Right atrium auricular region (tissue), 2 donors: ENCODE measurements at regions not wholly inside any gene's neighbourhood (a gene's known extent, or its start where the extent isn't known, plus 50 kb on each side); places are given as distances from the start of the nearest gene placed in this dataset.

Source experiments
- DNase-seq: peaks from one replicate; pipeline ENCODE4 v3.0.0-alpha.2; 2019; ENCODE audit warnings: low spot score
- H3K27ac ChIP-seq, 2 donors: fragments of 200-600 bp; sonication (generic); 1 replicate in 1 of 2; 2 replicates in 1 of 2; pipeline ENCODE4 v1.5.1; 2016 to 2019
- H3K27me3 ChIP-seq, 2 donors: fragments of 200-600 bp; sonication (generic); one replicate each; pipeline versions ENCODE4 v1.5.1 to v1.6.0; 2017 to 2019
- H3K36me3 ChIP-seq: fragments of 200-600 bp; sonication (generic); one replicate; pipeline ENCODE4 v1.5.1; 2016
- H3K4me1 ChIP-seq, 2 donors: fragments of 200-600 bp; sonication (generic); one replicate each; pipeline versions ENCODE4 v1.5.1 to v1.6.0; 2017 to 2019
- H3K4me3 ChIP-seq, 2 donors: fragments of 200-600 bp; sonication (generic); 1 replicate in 1 of 2; 2 replicates in 1 of 2; pipeline ENCODE4 v1.5.1; 2017 to 2019; ENCODE audit warnings: mild to moderate bottlenecking in 1 of 2, moderate library complexity in 1 of 2
- H3K9me3 ChIP-seq, 2 donors: fragments of 200-600 bp; sonication (generic); one replicate each; pipeline ENCODE4 v1.5.1; 2019
- TF ChIP-seq, protein P1 (sequence below), 2 donors: fragments of 200-600 bp; sonication (generic); IDR thresholded peaks; one replicate each; pipeline ENCODE4 v1.5.1; 2019; ENCODE audit warnings: antibody characterized with exemption in 2 of 2

DNA sequence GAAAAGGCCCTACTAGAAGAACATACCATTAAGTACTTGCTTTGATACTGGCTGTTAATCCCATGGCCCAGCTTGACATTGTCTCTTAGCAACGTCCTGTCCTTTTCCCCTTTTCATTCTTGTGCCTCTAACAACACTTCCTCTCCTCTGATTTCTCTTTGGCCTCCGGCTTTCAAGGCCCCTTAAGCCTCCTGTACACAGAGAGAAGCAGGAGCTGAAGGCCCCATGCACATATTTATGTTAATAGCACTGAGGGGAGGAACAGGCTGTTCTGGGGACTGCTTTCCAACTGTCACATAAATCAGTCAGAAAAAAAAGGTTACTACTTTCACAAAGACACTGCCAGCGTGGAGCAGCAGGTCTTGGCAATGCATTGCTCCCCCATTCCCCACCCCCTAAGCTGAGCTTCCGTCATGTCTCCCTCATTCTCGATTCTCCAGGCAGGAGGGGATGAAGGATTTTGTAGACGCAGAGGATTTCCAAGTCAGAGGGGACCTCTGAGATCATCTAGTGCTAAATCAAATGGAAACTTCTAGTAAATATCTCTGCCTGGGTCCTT is 257.4 kb upstream of the ADAMTS9 start:
- peak overlapping the region; percentile 32 to 59 for H3K27ac ChIP-seq
- peaks cover 0 to 20% of the 10 kb centered on the region in 2 donors for H3K4me1 ChIP-seq
- no peak overlapping the region for H3K4me3 ChIP-seq
- TF ChIP-seq, protein P1, sequence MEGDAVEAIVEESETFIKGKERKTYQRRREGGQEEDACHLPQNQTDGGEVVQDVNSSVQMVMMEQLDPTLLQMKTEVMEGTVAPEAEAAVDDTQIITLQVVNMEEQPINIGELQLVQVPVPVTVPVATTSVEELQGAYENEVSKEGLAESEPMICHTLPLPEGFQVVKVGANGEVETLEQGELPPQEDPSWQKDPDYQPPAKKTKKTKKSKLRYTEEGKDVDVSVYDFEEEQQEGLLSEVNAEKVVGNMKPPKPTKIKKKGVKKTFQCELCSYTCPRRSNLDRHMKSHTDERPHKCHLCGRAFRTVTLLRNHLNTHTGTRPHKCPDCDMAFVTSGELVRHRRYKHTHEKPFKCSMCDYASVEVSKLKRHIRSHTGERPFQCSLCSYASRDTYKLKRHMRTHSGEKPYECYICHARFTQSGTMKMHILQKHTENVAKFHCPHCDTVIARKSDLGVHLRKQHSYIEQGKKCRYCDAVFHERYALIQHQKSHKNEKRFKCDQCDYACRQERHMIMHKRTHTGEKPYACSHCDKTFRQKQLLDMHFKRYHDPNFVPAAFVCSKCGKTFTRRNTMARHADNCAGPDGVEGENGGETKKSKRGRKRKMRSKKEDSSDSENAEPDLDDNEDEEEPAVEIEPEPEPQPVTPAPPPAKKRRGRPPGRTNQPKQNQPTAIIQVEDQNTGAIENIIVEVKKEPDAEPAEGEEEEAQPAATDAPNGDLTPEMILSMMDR (IDR thresholded peaks at IDR 0.05): no peak
- no peak for DNase-seq
- no peaks in the 10 kb centered on the region for H3K27me3 ChIP-seq
- H3K9me3 ChIP-seq: no peaks in the 10 kb centered on the region
- no peaks in the 10 kb centered on the region for H3K36me3 ChIP-seq

DNA sequence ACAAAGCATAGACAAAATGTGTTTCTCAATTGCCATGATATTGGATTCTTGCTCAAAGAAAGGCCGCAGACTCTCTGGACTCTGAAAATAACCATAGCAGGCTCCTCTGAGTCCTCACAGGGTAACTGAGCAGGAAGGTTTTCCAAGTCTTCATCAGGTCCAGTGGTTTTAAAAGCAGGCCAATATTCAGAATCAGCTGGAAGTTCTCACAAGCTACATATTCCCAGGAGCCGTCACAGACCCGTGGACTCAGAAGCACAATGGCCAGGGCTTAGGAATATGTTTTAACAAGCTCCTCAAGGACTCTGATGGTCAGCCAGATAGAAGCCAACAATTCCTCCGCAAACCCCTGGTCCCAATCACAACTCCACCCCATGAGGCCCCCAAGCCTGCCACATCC is 256.1 kb upstream of the ADAMTS9 start:
- peaks cover 0 to 20% of the 10 kb centered on the region in 2 donors for H3K4me1 ChIP-seq
- no peak for DNase-seq
- peak overlapping the region; percentile 24 to 59 for H3K27ac ChIP-seq
- no peak overlapping the region for H3K4me3 ChIP-seq
- H3K36me3 ChIP-seq: no peaks in the 10 kb centered on the region
- no peaks in the 10 kb centered on the region for H3K27me3 ChIP-seq
- no peaks in the 10 kb centered on the region for H3K9me3 ChIP-seq
- TF ChIP-seq, protein P1 (IDR thresholded peaks at IDR 0.05): no peak

DNA sequence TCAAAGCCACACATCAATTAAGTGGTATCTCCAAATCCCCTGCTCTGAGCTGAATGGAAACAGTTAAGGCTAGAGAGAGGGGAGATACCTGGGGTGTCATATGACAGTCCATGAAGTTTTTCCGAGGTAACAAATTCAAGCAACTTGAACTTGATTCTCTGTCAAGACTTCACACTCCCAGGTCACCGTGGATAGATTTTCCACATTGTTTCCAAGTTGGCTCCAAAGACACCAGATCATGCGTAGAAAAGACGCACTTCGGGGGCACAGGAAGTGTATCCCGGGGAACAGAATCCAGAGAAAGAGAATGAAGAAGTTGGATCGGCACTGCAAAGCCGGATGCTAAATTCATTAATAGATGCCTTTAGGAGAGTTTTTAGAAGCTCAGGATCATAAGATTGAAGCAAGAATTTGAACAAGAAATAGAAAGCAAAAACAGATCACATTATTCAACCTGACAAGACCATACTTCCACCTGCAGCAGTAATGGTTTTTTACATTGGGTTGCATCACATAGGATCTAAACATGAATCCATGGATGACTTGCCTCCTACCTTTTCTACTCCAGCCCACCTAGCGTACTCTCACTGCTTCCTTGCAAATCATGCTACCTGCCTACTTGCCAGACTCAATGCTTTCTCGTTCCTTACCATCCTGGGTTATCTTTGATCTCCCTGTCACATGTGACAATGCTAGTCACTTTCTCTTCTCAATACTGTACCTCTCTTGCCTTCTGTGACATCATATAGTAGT is 253.0 kb upstream of the ADAMTS9 start:
- peaks cover 0 to 20% of the 10 kb centered on the region in 2 donors for H3K4me1 ChIP-seq
- no peak for DNase-seq
- H3K27ac ChIP-seq: no peak overlapping the region

DNA sequence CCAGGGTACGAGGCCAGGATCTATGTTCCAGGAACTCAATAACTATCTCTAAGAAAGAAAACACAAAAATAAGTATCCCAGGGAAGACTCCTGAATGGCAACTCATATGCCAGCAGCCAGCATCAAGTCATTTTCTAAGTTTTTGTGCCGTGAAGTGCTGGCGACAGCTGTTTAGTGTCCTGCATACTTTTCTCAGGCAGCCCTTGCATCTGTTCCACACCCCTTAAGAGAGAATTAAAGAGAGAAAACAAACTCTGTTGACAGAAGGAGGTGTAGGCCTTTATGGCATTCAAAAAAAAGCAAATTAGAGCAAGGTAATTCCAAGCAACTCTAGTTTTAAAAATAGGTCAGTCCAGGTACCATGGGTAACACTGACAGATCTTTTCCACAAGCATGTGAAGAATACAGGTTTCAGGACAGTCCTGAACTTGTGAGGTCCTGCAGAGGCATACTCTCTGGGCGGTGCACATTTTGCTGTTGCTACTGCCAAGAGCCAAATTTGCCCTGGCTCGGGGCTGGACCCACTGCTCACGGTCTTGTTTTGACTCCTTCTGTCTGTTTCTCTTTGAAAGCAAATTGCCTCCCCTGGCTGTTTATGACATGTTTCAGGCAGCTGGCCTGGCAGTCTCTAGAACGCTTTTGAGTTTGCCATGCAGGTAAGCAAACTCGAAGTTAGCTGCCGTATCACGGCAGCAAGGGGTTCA is 252.1 kb upstream of the ADAMTS9 start:
- H3K27ac ChIP-seq: no peak overlapping the region
- H3K27me3 ChIP-seq: no peaks in the 10 kb centered on the region
- peaks cover 0 to 16% of the 10 kb centered on the region in 2 donors for H3K4me1 ChIP-seq
- H3K9me3 ChIP-seq: no peaks in the 10 kb centered on the region
- H3K36me3 ChIP-seq: no peaks in the 10 kb centered on the region
- DNase-seq: no peak
- TF ChIP-seq, protein P1 (IDR thresholded peaks at IDR 0.05): no peak
- no peak overlapping the region for H3K4me3 ChIP-seq

More for the DNA sequence above, 253.0 kb upstream of the ADAMTS9 start:
- TF ChIP-seq, protein P1 (IDR thresholded peaks at IDR 0.05): no peak
- no peaks in the 10 kb centered on the region for H3K27me3 ChIP-seq
- H3K9me3 ChIP-seq: no peaks in the 10 kb centered on the region
- no peak overlapping the region for H3K4me3 ChIP-seq
- H3K36me3 ChIP-seq: no peaks in the 10 kb centered on the region

DNA sequence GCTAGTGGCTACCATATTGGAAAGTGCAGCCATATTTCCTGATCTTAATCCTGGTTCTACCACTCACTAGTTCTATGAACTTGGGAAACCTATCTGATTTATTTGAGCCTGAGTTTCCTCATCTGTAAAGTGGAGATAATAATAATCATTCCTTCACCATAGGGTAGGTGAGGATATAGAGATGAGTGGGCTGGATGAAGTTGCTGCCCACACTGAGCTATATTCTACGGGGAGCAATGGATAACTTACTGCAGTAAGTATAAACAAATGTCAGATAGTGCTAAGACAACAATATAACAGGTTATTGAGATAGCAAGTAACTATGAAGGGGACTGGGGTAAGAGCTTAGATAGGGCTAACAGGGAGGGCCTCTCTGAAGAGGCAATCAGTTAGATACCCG is 251.5 kb upstream of the ADAMTS9 start:
- Histone ChIP-seq H3K27ac (no peak overlapping the region), H3K9me3 (no peaks in the 10 kb centered on the region), H3K4me1 (peaks cover 0 to 10% of the 10 kb centered on the region in 2 donors), H3K4me3 (no peak overlapping the region), H3K27me3 (no peaks in the 10 kb centered on the region), H3K36me3 (no peaks in the 10 kb centered on the region)
- TF ChIP-seq, protein P1 (IDR thresholded peaks at IDR 0.05): no peak
- DNase-seq: no peak
